Osteoblast (primary cell): ENCODE measurements at regions not wholly inside any gene's neighbourhood (a gene's known extent, or its start where the extent isn't known, plus 50 kb on each side); places are given as distances from the start of the nearest gene placed in this dataset.

Source experiments
- DNase-seq: peaks from one replicate; pipeline ENCODE4 v3.0.0; 2011; ENCODE audit warnings: low spot score, mixed read lengths; ENCODE audit not compliant: insufficient read length; ENCODE audit errors: missing footprints
- H2AFZ ChIP-seq: 2 replicates; pipeline ENCODE4 v1.6.0; 2011; ENCODE audit warnings: mild to moderate bottlenecking, low read length
- H3K27ac ChIP-seq: 2 replicates; pipeline ENCODE4 v1.5.1; 2011; ENCODE audit warnings: mild to moderate bottlenecking, low read depth, low read length, moderate library complexity
- H3K27me3 ChIP-seq: 2 replicates; pipeline ENCODE4 v1.6.0; 2012; ENCODE audit warnings: mild to moderate bottlenecking, control low read depth, inconsistent platforms, low read length, moderate library complexity; ENCODE audit not compliant: insufficient read depth
- H3K36me3 ChIP-seq: 2 replicates; pipeline ENCODE4 v1.5.1; 2011; ENCODE audit warnings: mild to moderate bottlenecking, low read length, control low read depth, moderate library complexity; ENCODE audit not compliant: insufficient read depth
- H3K4me1 ChIP-seq: 2 replicates; pipeline ENCODE4 v1.5.1; 2011; ENCODE audit warnings: mild to moderate bottlenecking, low read length, control low read depth, moderate library complexity; ENCODE audit not compliant: insufficient read depth
- H3K4me2 ChIP-seq: 2 replicates; pipeline ENCODE4 v1.6.0; 2011; ENCODE audit warnings: mild to moderate bottlenecking, low read length; ENCODE audit not compliant: insufficient read depth
- H3K4me3 ChIP-seq: fragments of 200-600 bp; sonication (generic); 3 replicates; pipeline ENCODE4 v1.5.1; 2012; ENCODE audit warnings: mild to moderate bottlenecking, low read length, inconsistent platforms; ENCODE audit not compliant: insufficient read depth
- H3K79me2 ChIP-seq: 2 replicates; pipeline ENCODE4 v1.6.0; 2012; ENCODE audit warnings: mild to moderate bottlenecking, low read length, control low read depth, inconsistent platforms; ENCODE audit not compliant: insufficient read depth
- H3K9me3 ChIP-seq: 2 replicates; pipeline ENCODE4 v1.5.1; 2011; ENCODE audit warnings: low read depth, low read length, control low read depth
- H4K20me1 ChIP-seq: 2 replicates; pipeline ENCODE4 v1.6.0; 2012; ENCODE audit warnings: mild to moderate bottlenecking, low read length, control low read depth; ENCODE audit not compliant: insufficient read depth
- CTCF ChIP-seq: IDR thresholded peaks from 2 replicates; pipeline ENCODE4 v1.5.1; 2011; ENCODE audit warnings: mild to moderate bottlenecking, low read depth, low read length, moderate library complexity; ENCODE audit errors: extremely low read depth

- DNase-seq: no peak
- H3K79me2 ChIP-seq: no peaks in the 10 kb centered on the region
- no peak overlapping the region for H3K4me2 ChIP-seq
- H3K4me1 ChIP-seq: no peaks in the 10 kb centered on the region
- H3K27ac ChIP-seq: no peak overlapping the region
- H4K20me1 ChIP-seq: no peaks in the 10 kb centered on the region
- H3K4me3 ChIP-seq: no peak overlapping the region
- H3K27me3 ChIP-seq: no peaks in the 10 kb centered on the region
- TF ChIP-seq CTCF: no peak
- no peak overlapping the region for H2AFZ ChIP-seq
- H3K36me3 ChIP-seq: no peaks in the 10 kb centered on the region
- H3K9me3 ChIP-seq: no peaks in the 10 kb centered on the region
These were observed 207.0 kb downstream of the LRRC70 start for GRCh38 chr5:62785588-62785987.

GRCh38 chr5:62783374-62784057 lies 204.9 kb downstream of the LRRC70 start:
- Histone ChIP-seq H3K27ac (no peak overlapping the region), H3K4me2 (no peak overlapping the region), H3K4me3 (no peak overlapping the region), H3K36me3 (no peaks in the 10 kb centered on the region), H2AFZ (no peak overlapping the region), H3K27me3 (no peaks in the 10 kb centered on the region), H4K20me1 (no peaks in the 10 kb centered on the region), H3K79me2 (no peaks in the 10 kb centered on the region), H3K9me3 (no peaks in the 10 kb centered on the region), H3K4me1 (no peaks in the 10 kb centered on the region)
- no peak for TF ChIP-seq CTCF
- DNase-seq: no peak

- Histone ChIP-seq H3K27ac (no peak overlapping the region), H3K4me2 (no peak overlapping the region), H3K27me3 (no peaks in the 10 kb centered on the region), H2AFZ (no peak overlapping the region), H4K20me1 (no peaks in the 10 kb centered on the region), H3K36me3 (no peaks in the 10 kb centered on the region), H3K4me3 (no peak overlapping the region), H3K4me1 (no peaks in the 10 kb centered on the region), H3K79me2 (no peaks in the 10 kb centered on the region), H3K9me3 (no peaks in the 10 kb centered on the region)
- no peak for DNase-seq
- no peak for TF ChIP-seq CTCF
These were observed 202.3 kb downstream of the LRRC70 start for GRCh38 chr5:62780888-62781287.

- H2AFZ ChIP-seq: no peak overlapping the region
- H3K4me3 ChIP-seq: no peak overlapping the region
- no peaks in the 10 kb centered on the region for H3K27me3 ChIP-seq
- DNase-seq: no peak
- no peaks in the 10 kb centered on the region for H3K79me2 ChIP-seq
- no peak overlapping the region for H3K4me2 ChIP-seq
- no peaks in the 10 kb centered on the region for H3K9me3 ChIP-seq
- H4K20me1 ChIP-seq: no peaks in the 10 kb centered on the region
- H3K27ac ChIP-seq: no peak overlapping the region
- no peaks in the 10 kb centered on the region for H3K4me1 ChIP-seq
- no peak for TF ChIP-seq CTCF
- H3K36me3 ChIP-seq: no peaks in the 10 kb centered on the region
These were observed 201.6 kb downstream of the LRRC70 start for GRCh38 chr5:62780230-62780629.
